KG1 (cell line): ENCODE measurements at regions not wholly inside any gene's neighbourhood (a gene's known extent, or its start where the extent isn't known, plus 50 kb on each side); places are given as distances from the start of the nearest gene placed in this dataset.
"Not testable (repeated sequence)": the region's sequence is repeated elsewhere in the genome, so short reads cannot be mapped to it uniquely, and the experiment has no call there.

Experiments
- DNase-seq: peaks from one replicate; lab custom pipeline; 2025; lab: John Stamatoyannopoulos, UW

GRCh38 chr1:242623756-242624155 lies 99.3 kb upstream of the PLD5 start:
- no peak for DNase-seq

- no peak for DNase-seq
These were observed 98.6 kb upstream of the PLD5 start for GRCh38 chr1:242623119-242623518.

DNA sequence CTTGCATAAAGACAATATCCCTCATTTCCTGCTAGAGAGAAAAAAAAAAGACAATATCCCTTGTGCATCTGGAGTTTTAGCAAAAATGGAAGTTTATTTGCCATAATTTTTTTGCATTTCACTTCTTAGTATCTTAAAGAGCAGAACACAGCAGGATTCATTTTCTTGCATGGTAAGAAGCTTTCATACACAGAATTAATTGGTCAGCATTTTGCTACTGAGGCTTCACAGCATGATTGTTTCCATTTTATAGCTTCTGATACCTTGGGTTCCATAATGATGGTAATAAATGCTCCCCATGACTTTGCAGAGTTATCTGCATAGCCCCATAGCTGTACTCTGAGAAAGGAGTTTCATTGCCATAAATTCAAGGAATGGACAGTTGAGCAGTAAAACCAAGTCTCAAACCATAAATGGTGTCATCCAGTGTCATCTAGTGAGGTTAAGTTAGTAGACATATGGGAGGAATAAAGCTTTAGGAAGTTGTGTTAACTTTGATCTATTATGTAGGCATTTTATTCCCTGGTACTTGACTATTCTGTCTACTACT lies 88.8 kb upstream of the PLD5 start:
- DNase-seq, result no peak

- DNase-seq, result no peak
These were observed 85.7 kb upstream of the PLD5 start for GRCh38 chr1:242610209-242610608.

GRCh38 chr1:242605521-242605920 lies 81.0 kb upstream of the PLD5 start:
- no peak for DNase-seq

DNA sequence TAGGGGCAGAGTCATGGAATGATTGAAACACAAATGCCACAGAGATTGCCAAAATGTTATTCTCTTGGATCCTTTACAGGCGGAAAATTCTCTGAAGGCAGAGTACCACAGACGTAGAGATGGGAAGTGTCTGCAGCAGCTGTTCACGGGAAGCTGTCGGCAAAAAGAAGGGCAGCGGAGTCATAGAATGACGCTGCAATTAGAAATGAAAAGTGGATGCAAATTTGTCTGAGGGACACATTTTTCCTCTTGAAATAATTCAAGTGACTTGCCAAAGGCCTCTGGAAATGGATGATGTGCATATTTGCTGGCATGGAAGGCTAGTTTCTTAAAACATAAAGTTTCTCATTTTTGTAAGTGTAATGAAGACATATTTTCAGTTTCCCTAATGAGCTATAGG lies 77.5 kb upstream of the PLD5 start:
- DNase-seq, result no peak

- DNase-seq, result not testable (repeated sequence)
These were observed 69.3 kb upstream of the PLD5 start for GRCh38 chr1:242593756-242594155.

DNA sequence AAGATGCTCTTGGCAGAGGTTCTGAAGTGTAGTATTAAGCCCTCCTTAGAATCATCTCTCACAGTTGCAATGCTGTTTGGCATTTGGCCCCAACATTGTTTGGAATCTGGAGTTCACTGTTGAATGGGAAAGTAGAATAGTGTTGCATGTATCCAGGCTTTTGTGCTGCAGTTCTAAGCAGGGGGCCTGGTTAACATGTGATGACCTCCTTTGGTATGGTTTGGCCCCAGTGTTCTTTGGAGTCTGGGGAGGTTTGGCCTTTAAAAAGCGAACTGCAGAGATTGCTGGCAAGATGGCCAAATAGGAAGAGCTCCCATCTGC lies 61.8 kb upstream of the PLD5 start:
- no peak for DNase-seq

- DNase-seq, result no peak
These were observed 61.3 kb upstream of the PLD5 start for GRCh38 chr1:242585616-242586359.

DNA sequence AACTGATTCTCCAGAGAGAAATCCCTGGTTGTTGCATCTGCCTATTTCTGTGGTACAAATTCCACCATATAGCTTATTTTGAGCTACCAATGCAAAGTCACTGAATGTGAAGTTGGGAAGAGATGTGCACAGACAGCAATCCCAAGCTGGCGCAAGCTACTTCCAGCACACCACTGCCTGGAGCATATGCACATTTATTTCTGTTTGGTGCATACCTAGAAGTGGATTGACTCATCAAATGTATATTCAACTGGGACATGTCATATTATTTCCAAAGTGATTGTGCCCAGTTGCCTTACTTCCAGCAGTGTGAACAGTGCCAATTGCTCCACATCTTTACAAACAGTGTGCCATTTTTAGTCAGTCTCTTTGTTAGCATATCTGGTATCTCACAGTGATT lies 58.2 kb upstream of the PLD5 start:
- DNase-seq, result no peak

- DNase-seq, result no peak
These were observed 55.2 kb upstream of the PLD5 start for GRCh38 chr1:242579528-242580235.
